ENCODE measurements at regions not wholly inside any gene's neighbourhood (a gene's known extent, or its start where the extent isn't known, plus 50 kb on each side); places are given as distances from the start of the nearest gene placed in this dataset.
"Not testable (repeated sequence)": the region's sequence is repeated elsewhere in the genome, so short reads cannot be mapped to it uniquely, and the experiment has no call there.

- no peak for DNase-seq (ENCODE audit: low read depth)
Observed at GRCh38 chr5:36390640-36391039, 88.9 kb upstream of the RANBP3L start.

- no peak for DNase-seq (ENCODE audit: low read depth)
Observed at GRCh38 chr5:36392186-36392585, 90.5 kb upstream of the RANBP3L start.

- no peak for DNase-seq (ENCODE audit: low read depth)
Observed at GRCh38 chr5:36392818-36393217, 91.1 kb upstream of the RANBP3L start.

GRCh38 chr5:36393656-36394428 is 92.1 kb upstream of the RANBP3L start:
- no peak for DNase-seq (ENCODE audit: low read depth)

- no peak for DNase-seq (ENCODE audit: low read depth)
Observed at GRCh38 chr5:36395260-36395659, 93.6 kb upstream of the RANBP3L start.

- not testable (repeated sequence) for DNase-seq (ENCODE audit: low read depth)
Observed at GRCh38 chr5:36395947-36396346, 94.2 kb upstream of the RANBP3L start.

GRCh38 chr5:36396640-36397039 is 94.9 kb upstream of the RANBP3L start:
- DNase-seq (ENCODE audit: low read depth), result no peak

GRCh38 chr5:36397901-36398536 is 96.3 kb upstream of the RANBP3L start:
- DNase-seq (ENCODE audit: low read depth), result no peak

- no peak for DNase-seq (ENCODE audit: low read depth)
Observed at GRCh38 chr5:36402512-36402906, 100.8 kb upstream of the RANBP3L start.

GRCh38 chr5:36403632-36404311 is 102.1 kb upstream of the RANBP3L start:
- DNase-seq (ENCODE audit: low read depth), result no peak

- no peak for DNase-seq (ENCODE audit: low read depth)
Observed at GRCh38 chr5:36406023-36406422, 104.3 kb upstream of the RANBP3L start.

- DNase-seq (ENCODE audit: low read depth), result no peak
Observed at GRCh38 chr5:36407396-36407795, 105.7 kb upstream of the RANBP3L start.

GRCh38 chr5:36409711-36410110 is 108.0 kb upstream of the RANBP3L start:
- DNase-seq (ENCODE audit: low read depth), result not testable (repeated sequence)

- not testable (repeated sequence) for DNase-seq (ENCODE audit: low read depth)
Observed at GRCh38 chr5:36410672-36411071, 109.0 kb upstream of the RANBP3L start.

GRCh38 chr5:36414869-36415282 is 113.2 kb upstream of the RANBP3L start:
- DNase-seq (ENCODE audit: low read depth), result no peak

GRCh38 chr5:36416605-36417004 is 114.9 kb upstream of the RANBP3L start:
- no peak for DNase-seq (ENCODE audit: low read depth)

GRCh38 chr5:36417221-36417620 is 115.5 kb upstream of the RANBP3L start:
- DNase-seq (ENCODE audit: low read depth), result no peak

- DNase-seq (ENCODE audit: low read depth), result no peak
Observed at GRCh38 chr5:36417668-36418067, 116.0 kb upstream of the RANBP3L start.

GRCh38 chr5:36418152-36418979 is 116.7 kb upstream of the RANBP3L start:
- no peak for DNase-seq (ENCODE audit: low read depth)

GRCh38 chr5:36421256-36421655 is 119.6 kb upstream of the RANBP3L start:
- DNase-seq (ENCODE audit: low read depth), result no peak

GRCh38 chr5:36422952-36423351 is 121.2 kb upstream of the RANBP3L start:
- DNase-seq (ENCODE audit: low read depth), result no peak
